HEK293T (cell line): ENCODE measurements at regions not wholly inside any gene's neighbourhood (a gene's known extent, or its start where the extent isn't known, plus 50 kb on each side); places are given as distances from the start of the nearest gene placed in this dataset.

Experiments used
- CTCF ChIA-PET: fragments of 350-600 bp; formaldehyde crosslinking; extraction: SDS; loops from one replicate; lab custom pipeline; 2021; ENCODE audit warnings: antibody characterized with exemption, inconsistent platforms; lab: Yijun Ruan, JAX
- POLR2A ChIA-PET: fragments of 350-600 bp; formaldehyde crosslinking; extraction: SDS; loops from one replicate; lab custom pipeline; 2020; ENCODE audit warnings: antibody characterized with exemption, inconsistent platforms; lab: Yijun Ruan, JAX
- DNase-seq: peaks from one replicate; pipeline ENCODE4 v3.0.0; 2012; ENCODE audit warnings: mixed read lengths; ENCODE audit errors: extremely low spot score
- ARNT ChIP-seq: fragments of 450-650 bp; IDR thresholded peaks from 2 replicates; pipeline ENCODE4 v1.6.1; 2017; ENCODE audit warnings: mild to moderate bottlenecking
- BHLHE40 ChIP-seq: fragments of 450-650 bp; IDR thresholded peaks from 2 replicates; pipeline ENCODE4 v1.6.1; 2016; ENCODE audit warnings: mild to moderate bottlenecking, moderate library complexity, borderline replicate concordance
- CTBP1 ChIP-seq: fragments of 450-650 bp; IDR thresholded peaks from 2 replicates; pipeline ENCODE4 v1.6.1; 2016; ENCODE audit warnings: borderline replicate concordance
- ELF4 ChIP-seq: fragments of 450-650 bp; IDR thresholded peaks from 2 replicates; pipeline ENCODE4 v1.6.1; 2017; ENCODE audit warnings: antibody characterized with exemption
- FOXA1 ChIP-seq: fragments of 450-650 bp; IDR thresholded peaks from 2 replicates; pipeline ENCODE4 v1.6.1; 2016; ENCODE audit warnings: mild to moderate bottlenecking
- FOXK2 ChIP-seq: fragments of 450-650 bp; IDR thresholded peaks from 2 replicates; pipeline ENCODE4 v1.6.1; 2016; ENCODE audit warnings: mild to moderate bottlenecking
- FOXM1 ChIP-seq: fragments of 450-650 bp; IDR thresholded peaks from 2 replicates; pipeline ENCODE4 v1.6.1; 2017; ENCODE audit warnings: mild to moderate bottlenecking, borderline replicate concordance
- HDGF ChIP-seq: fragments of 450-650 bp; IDR thresholded peaks from 2 replicates; pipeline ENCODE4 v1.6.1; 2017; ENCODE audit warnings: antibody characterized with exemption, borderline replicate concordance
- L3MBTL2 ChIP-seq: fragments of 450-650 bp; conservative IDR thresholded peaks from 2 replicates; pipeline ENCODE4 v1.6.1; 2016; ENCODE audit warnings: mild to moderate bottlenecking
- LEF1 ChIP-seq: fragments of 450-650 bp; IDR thresholded peaks from 2 replicates; pipeline ENCODE4 v1.6.1; 2017; ENCODE audit warnings: mild to moderate bottlenecking, borderline replicate concordance
- NFRKB ChIP-seq: fragments of 450-650 bp; IDR thresholded peaks from 2 replicates; pipeline ENCODE4 v1.6.1; 2016; ENCODE audit warnings: mild to moderate bottlenecking, moderate library complexity
- PKNOX1 ChIP-seq: fragments of 450-650 bp; IDR thresholded peaks from 2 replicates; pipeline ENCODE4 v1.6.1; 2016
- SP1 ChIP-seq: fragments of 450-650 bp; IDR thresholded peaks from 2 replicates; pipeline ENCODE4 v1.6.1; 2017
- SUZ12 ChIP-seq: fragments of 450-650 bp; IDR thresholded peaks from 2 replicates; pipeline ENCODE4 v1.6.1; 2016; ENCODE audit warnings: mild to moderate bottlenecking
- TARDBP ChIP-seq: fragments of 450-650 bp; IDR thresholded peaks from 2 replicates; pipeline ENCODE4 v1.6.1; 2016
- ZNF384 ChIP-seq: fragments of 450-650 bp; IDR thresholded peaks from 2 replicates; pipeline ENCODE4 v1.6.1; 2016

GRCh38 chr3:73210759-73211158 lies 149.3 kb downstream of the EBLN2 start:
- no peak for DNase-seq
- ChIA-PET POLR2A (no interaction called here), CTCF (no interaction called here)
- TF ChIP-seq L3MBTL2 (no peak), SP1 (no peak), HDGF (no peak), ELF4 (no peak), ZNF384 (no peak), ARNT (no peak), TARDBP (no peak), LEF1 (no peak), FOXM1 (no peak), SUZ12 (no peak)

GRCh38 chr3:73212683-73213082 lies 151.2 kb downstream of the EBLN2 start:
- DNase-seq: no peak
- TF ChIP-seq HDGF: no peak
- no peak for TF ChIP-seq ELF4
- TF ChIP-seq BHLHE40: no peak
- TF ChIP-seq L3MBTL2: no peak
- ChIA-PET POLR2A (no interaction called here), CTCF (interaction anchor here (0.6 kb wide), 1 partner anchor 65 kb away, joined by 3 read pairs; no protein-coding TSS in a partner anchor)

GRCh38 chr3:73213896-73214295 lies 152.4 kb downstream of the EBLN2 start:
- ChIA-PET POLR2A (no interaction called here), CTCF (no interaction called here)
- DNase-seq: no peak
- no peak for TF ChIP-seq L3MBTL2
- TF ChIP-seq FOXK2: no peak
- no peak for TF ChIP-seq HDGF
- TF ChIP-seq NFRKB: no peak
- no peak for TF ChIP-seq TARDBP
- no peak for TF ChIP-seq FOXM1
- no peak for TF ChIP-seq ARNT
- TF ChIP-seq CTBP1: no peak
- no peak for TF ChIP-seq BHLHE40

- no peak for DNase-seq
- ChIA-PET CTCF (interaction anchor here (0.7 kb wide), 2 partner anchors 138 to 976 kb away, joined by 3 to 7 read pairs; no protein-coding TSS in a partner anchor), POLR2A (no interaction called here)
- TF ChIP-seq PKNOX1 (no peak), FOXA1 (no peak), L3MBTL2 (no peak), BHLHE40 (no peak), ZNF384 (no peak), SUZ12 (no peak), LEF1 (no peak), FOXK2 (no peak), NFRKB (no peak), ELF4 (no peak), TARDBP (no peak), SP1 (no peak), FOXM1 (no peak), HDGF (no peak), ARNT (no peak)
Measured at GRCh38 chr3:73214846-73215245, 153.4 kb downstream of the EBLN2 start.

- DNase-seq: no peak
- ChIA-PET POLR2A (no interaction called here), CTCF (no interaction called here)
- no peak for TF ChIP-seq PKNOX1
- TF ChIP-seq FOXA1: no peak
- TF ChIP-seq BHLHE40: no peak
- TF ChIP-seq FOXK2: no peak
- no peak for TF ChIP-seq SUZ12
Measured at GRCh38 chr3:73215281-73215680, 153.8 kb downstream of the EBLN2 start.

GRCh38 chr3:73215901-73216300 lies 154.4 kb downstream of the EBLN2 start:
- POLR2A ChIA-PET: no interaction called here
- DNase-seq: no peak
- CTCF ChIA-PET: no interaction called here
- no peak for TF ChIP-seq BHLHE40
- no peak for TF ChIP-seq PKNOX1
- TF ChIP-seq FOXA1: no peak
- no peak for TF ChIP-seq ZNF384
- no peak for TF ChIP-seq LEF1
- no peak for TF ChIP-seq HDGF
- no peak for TF ChIP-seq ELF4
- TF ChIP-seq FOXK2: no peak
- no peak for TF ChIP-seq TARDBP
- TF ChIP-seq L3MBTL2: no peak
- TF ChIP-seq SP1: no peak
- no peak for TF ChIP-seq CTBP1
- no peak for TF ChIP-seq FOXM1
- no peak for TF ChIP-seq SUZ12
- no peak for TF ChIP-seq NFRKB
- TF ChIP-seq ARNT: no peak

- TF ChIP-seq L3MBTL2 (no peak), BHLHE40 (no peak)
- POLR2A ChIA-PET: no interaction called here
- DNase-seq: no peak
- CTCF ChIA-PET: no interaction called here
Measured at GRCh38 chr3:73216310-73216709, 154.9 kb downstream of the EBLN2 start.
